K562 (cell line): ENCODE measurements at regions not wholly inside any gene's neighbourhood (a gene's known extent, or its start where the extent isn't known, plus 50 kb on each side); places are given as distances from the start of the nearest gene placed in this dataset.

Experiments used
- ATAC-seq: fragments of 200-7000 bp; cut with Tn5 transposase; 3 replicates; pipeline ENCODE4 v1.9.1; 2020; ENCODE audit warnings: moderate library complexity
- BruUV-seq: library from RNA; stranded (reverse); fragments of 400-500 nt; replicated peaks from 2 replicates; lab custom pipeline; 2021; lab: Mats Ljungman, UMichigan
- CTCF ChIA-PET: fragments of 300-600 bp; formaldehyde crosslinking; extraction: SDS; loops from one replicate; lab custom pipeline; 2021; ENCODE audit warnings: low intra/inter-chr PET ratio; lab: Yijun Ruan, JAX
- POLR2A ChIA-PET: fragments of 300-600, 350-650 bp; sonication (Branson Sonifier 250); formaldehyde crosslinking; extraction: SDS; loops from one replicate; lab custom pipeline; 2021; ENCODE audit warnings: antibody characterized with exemption, inconsistent platforms; lab: Yijun Ruan, JAX
- DNase-seq, 4 experiments: peaks; one replicate each; pipeline versions ENCODE4 v3.0.0 to v3.0.0-alpha.2; 2011 to 2018; ENCODE audit warnings: low spot score in 3 of 4, mixed read lengths in 3 of 4; ENCODE audit errors: extremely low read depth in 1 of 4
- FAIRE-seq: peaks from 2 replicates; lab custom pipeline; 2011; peaks lifted over from hg19 to GRCh38; lab: Jason Lieb, UNC
- H2AFZ ChIP-seq: 2 replicates; pipeline ENCODE4 v1.6.0; 2011; ENCODE audit warnings: low read depth, low read length, control low read depth, inconsistent platforms
- H3K27ac ChIP-seq: fragments of 200-600 bp; 3 replicates; pipeline ENCODE4 v1.8.0; 2011; ENCODE audit warnings: low read depth, mild to moderate bottlenecking, control low read depth, inconsistent platforms, low read length, moderate library complexity, mixed read lengths; ENCODE audit errors: extremely low read depth
- H3K27me3 ChIP-seq, 2 experiments: fragments of 300-600 bp in 1 of 2; 2 replicates in 1 of 2; 3 replicates in 1 of 2; pipeline versions ENCODE4 v1.6.0 to v1.8.0; 2011; ENCODE audit warnings: inconsistent platforms in 2 of 2, low read length in 2 of 2, mild to moderate bottlenecking in 1 of 2, mixed read lengths in 1 of 2, moderate library complexity in 1 of 2; ENCODE audit not compliant: control insufficient read depth in 2 of 2, insufficient read depth in 2 of 2
- H3K36me3 ChIP-seq: fragments of 300-600 bp; 3 replicates; pipeline ENCODE4 v1.8.0; 2011; ENCODE audit warnings: mild to moderate bottlenecking, low read length, inconsistent platforms; ENCODE audit not compliant: control insufficient read depth, insufficient read depth
- H3K4me1 ChIP-seq, 2 experiments: fragments of 200-600 bp in 1 of 2; replicated peaks in 1 of 2; 2 replicates in 1 of 2; 3 replicates in 1 of 2; pipeline versions ENCODE4 v1.5.1 to v1.8.0; 2011; ENCODE audit warnings: inconsistent platforms in 2 of 2, low read length in 2 of 2, mild to moderate bottlenecking in 1 of 2, mixed read lengths in 1 of 2, moderate library complexity in 1 of 2; ENCODE audit not compliant: control insufficient read depth in 2 of 2, insufficient read depth in 2 of 2
- H3K4me2 ChIP-seq: 2 replicates; pipeline ENCODE4 v1.6.1; 2011; ENCODE audit warnings: low read length, control low read depth, inconsistent platforms, mixed read lengths; ENCODE audit not compliant: insufficient read depth
- H3K4me3 ChIP-seq: fragments of 200-600 bp; sonication (generic), shearing (Covaris generic); 2 replicates; pipeline ENCODE4 v1.5.1; 2016; ENCODE audit warnings: control low read depth, inconsistent platforms
- H3K79me2 ChIP-seq: fragments of 200-600 bp; 3 replicates; pipeline ENCODE4 v1.8.0; 2011; ENCODE audit warnings: low read length, inconsistent platforms; ENCODE audit not compliant: control insufficient read depth, insufficient read depth
- H3K9ac ChIP-seq, 2 experiments: 2 replicates each; pipeline versions ENCODE4 v1.6.0 to v1.6.1; 2011; ENCODE audit warnings: low read depth in 2 of 2, low read length in 2 of 2, control low read depth in 1 of 2, inconsistent platforms in 1 of 2, mild to moderate bottlenecking in 1 of 2, mixed read lengths in 1 of 2; ENCODE audit not compliant: insufficient read depth in 1 of 2
- H3K9me1 ChIP-seq: one replicate; pipeline ENCODE4 v1.6.0; 2011; ENCODE audit warnings: inconsistent platforms, mild to moderate bottlenecking, low read length, moderate library complexity; ENCODE audit not compliant: control insufficient read depth, insufficient read depth
- H3K9me3 ChIP-seq: replicated peaks from 2 replicates; pipeline ENCODE4 v1.5.1; 2011; ENCODE audit warnings: low read depth, low read length, inconsistent platforms; ENCODE audit not compliant: control insufficient read depth, insufficient read depth
- H4K20me1 ChIP-seq: replicated peaks from 2 replicates; pipeline ENCODE4 v1.6.1; 2011; ENCODE audit warnings: low read length, inconsistent platforms, mixed read lengths; ENCODE audit not compliant: control insufficient read depth, insufficient read depth
- ARID2 ChIP-seq: fragments of 450-650 bp; IDR thresholded peaks from 2 replicates; pipeline ENCODE4 v1.6.1; 2017; ENCODE audit warnings: antibody characterized with exemption, mild to moderate bottlenecking
- CTCF ChIP-seq, 3 experiments: IDR thresholded peaks in 2 of 3; conservative IDR thresholded peaks in 1 of 3; 2 replicates each; pipeline ENCODE4 v1.5.1; 2011 to 2012; ENCODE audit warnings: low read length in 3 of 3, mild to moderate bottlenecking in 3 of 3, control low read depth in 2 of 3, improper control_type of control experiment in 1 of 3, inconsistent platforms in 1 of 3, low read depth in 1 of 3, mixed read lengths in 1 of 3, moderate library complexity in 1 of 3; ENCODE audit not compliant: insufficient read depth in 2 of 3
- HDAC8 ChIP-seq: fragments of 450-650 bp; IDR thresholded peaks from 2 replicates; pipeline ENCODE4 v1.6.1; 2016; ENCODE audit warnings: mild to moderate bottlenecking, missing genetic modification characterization, moderate library complexity, missing compliant biosample characterization
- LCOR ChIP-seq: sonication (generic); formaldehyde crosslinking; IDR thresholded peaks from 2 replicates; pipeline ENCODE4 v1.8.0; 2022; ENCODE audit warnings: mild to moderate bottlenecking, missing genetic modification reagents
- LEF1 ChIP-seq: fragments of 450-650 bp; IDR thresholded peaks from 2 replicates; pipeline ENCODE4 v1.6.1; 2016; ENCODE audit warnings: mild to moderate bottlenecking
- MYNN ChIP-seq, 2 experiments: sonication (generic); formaldehyde crosslinking in 1 of 2; IDR thresholded peaks; 2 replicates each; pipeline versions ENCODE4 v1.5.0 to v1.6.1; 2016 to 2020; ENCODE audit warnings: antibody characterized with exemption in 1 of 2, missing genetic modification reagents in 1 of 2
- RCOR1 ChIP-seq, 2 experiments: IDR thresholded peaks; 2 replicates each; pipeline ENCODE4 v1.6.1; 2012; ENCODE audit warnings: low read depth in 2 of 2, low read length in 2 of 2, borderline replicate concordance in 1 of 2, improper control_type of control experiment in 1 of 2
- ZBTB11 ChIP-seq, 3 experiments: fragments of 200-800 bp in 1 of 3; fragments of 250-450 bp in 1 of 3; fragments of 450-650 bp in 1 of 3; sonication (Bioruptor Pico) in 1 of 3; sonication (Bioruptor generic) in 1 of 3; formaldehyde crosslinking in 1 of 3; IDR thresholded peaks; 2 replicates each; pipeline versions ENCODE4 v1.6.1 to v1.8.0; 2016 to 2022; ENCODE audit warnings: mild to moderate bottlenecking in 2 of 3, missing genetic modification characterization in 2 of 3, missing compliant biosample characterization in 1 of 3, moderate library complexity in 1 of 3
- ZBTB5 ChIP-seq: fragments of 450-650 bp; IDR thresholded peaks from 2 replicates; pipeline ENCODE4 v1.6.1; 2017; ENCODE audit warnings: antibody characterized with exemption
- ZNF395 ChIP-seq: fragments of 200-800 bp; sonication (Bioruptor generic); IDR thresholded peaks from 2 replicates; pipeline ENCODE4 v1.6.1; 2017; ENCODE audit warnings: missing genetic modification characterization, missing compliant biosample characterization
- WGBS: fragments of 100-300 bp; shearing (Covaris generic); methylation state at CpG from one replicate; pipeline ENCODE4 v1.1.6; 2016; ENCODE audit warnings: low coverage, mixed read lengths; ENCODE audit not compliant: insufficient coverage; ENCODE audit errors: missing lambda C conversion rate; 5-methylcytosine and 5-hydroxymethylcytosine counted together
- in situ Hi-C: fragments of 300-500 bp; cut with MboI; formaldehyde crosslinking; loops from 4 replicates; pipeline ENCODE4 v1.15.0; 2018; ENCODE audit warnings: inconsistent platforms, mixed read lengths
- intact Hi-C: fragments of 100-400 bp; cut with micrococcal nuclease; formaldehyde crosslinking; loops from 2 replicates; pipeline ENCODE4 v1.14.2; 2022

GRCh38 chr6:28724395-28724794 is 198.7 kb downstream of the GPX5 start (continued):
- TF ChIP-seq ZBTB5 (no peak), LCOR (CRISPR knock-in tag) (0 out of 2 replicates have a peak, but pooled peaks have one; percentile 54)

- Histone ChIP-seq H3K4me1 (peaks cover 6 to 10% of the 10 kb centered on the region in 2 experiments; a peak in 4 of 5 replicates), H4K20me1 (no peaks in the 10 kb centered on the region), H3K4me3 (peak overlapping the region; percentile 63), H3K9me3 (no peaks in the 10 kb centered on the region), H3K9me1 (no peaks in the 10 kb centered on the region), H3K27ac (peak overlapping the region; percentile 56), H2AFZ (peak overlapping the region; percentile 92), H3K9ac (peak overlapping the region in 1 of 2 experiments; percentile 86; a peak in 2 of 4 replicates), H3K27me3 (no peaks in the 10 kb centered on the region), H3K36me3 (no peaks in the 10 kb centered on the region), H3K79me2 (no peaks in the 10 kb centered on the region), H3K4me2 (peak overlapping the region; percentile 86)
- ATAC-seq (peak; percentile 1; the same call in 2 of the 3 replicates), FAIRE-seq (no peak), DNase-seq (no peak)
- WGBS = 4% methylated on average over 2 of the region's 2 CpGs
- in situ Hi-C loops = no loop called here
- POLR2A ChIA-PET = interaction anchor here (0.5 to 2.1 kb wide), 7 partner anchors 11 to 1582 kb away, joined by 3 to 8 read pairs (median 4); no protein-coding TSS in a partner anchor
- intact Hi-C loops = loop anchor here (5.0 kb wide), 1 partner anchor 217 kb away; no protein-coding TSS in a partner anchor
- CTCF ChIA-PET = no interaction called here
- no TSS peak for BruUV-seq
- peak; percentile 94 for TF ChIP-seq MYNN (IDR thresholded peaks at IDR 0.05)
- no peak for TF ChIP-seq MYNN (CRISPR knock-in tag; IDR thresholded peaks at IDR 0.05)
- no peak for TF ChIP-seq ARID2
- TF ChIP-seq HDAC8 (tag) = no peak
- TF ChIP-seq ZBTB11 (CRISPR knock-in tag; IDR thresholded peaks at IDR 0.05) = 0 out of 6 replicates have a peak, but pooled peaks of 1 of the 3 experiments have one; percentile 9
- no peak for TF ChIP-seq CTCF (IDR thresholded peaks at IDR 0.05 in 2 of 3, conservative IDR thresholded peaks at IDR 0.05 in 1 of 3; ENCODE audit: insufficient read depth in 2 of 3, low read depth in 1 of 3, low read length in 3 of 3)
- peak; percentile 21; the same call in 1 of the 2 replicates for TF ChIP-seq LEF1
- peak; percentile 70 for TF ChIP-seq ZNF395 (CRISPR knock-in tag)
- TF ChIP-seq RCOR1 (IDR thresholded peaks at IDR 0.05; ENCODE audit: borderline replicate concordance in 1 of 2, low read depth in 2 of 2, low read length in 2 of 2) = 0 out of 4 replicates have a peak, but pooled peaks of 1 of the 2 experiments have one; percentile 25
Measured at GRCh38 chr6:28725274-28725809, 198.4 kb downstream of the TRIM27 start.
